Hepatocyte (in vitro differentiated cells): ENCODE measurements at regions not wholly inside any gene's neighbourhood (a gene's known extent, or its start where the extent isn't known, plus 50 kb on each side); places are given as distances from the start of the nearest gene placed in this dataset.

Experiments
- CTCF ChIP-seq: fragments of 200-600 bp; sonication (generic); IDR thresholded peaks from 2 replicates; pipeline ENCODE4 v1.5.1; 2016; ENCODE audit warnings: antibody characterized with exemption, mild to moderate bottlenecking; ENCODE audit not compliant: poor library complexity
- EZH2phosphoT487 ChIP-seq: fragments of 200-600 bp; sonication (generic); IDR thresholded peaks from one replicate; pipeline ENCODE4 v1.6.1; 2018; ENCODE audit warnings: antibody characterized with exemption, mild to moderate bottlenecking, low read depth, moderate library complexity; ENCODE audit not compliant: unreplicated experiment, severe bottlenecking

DNA sequence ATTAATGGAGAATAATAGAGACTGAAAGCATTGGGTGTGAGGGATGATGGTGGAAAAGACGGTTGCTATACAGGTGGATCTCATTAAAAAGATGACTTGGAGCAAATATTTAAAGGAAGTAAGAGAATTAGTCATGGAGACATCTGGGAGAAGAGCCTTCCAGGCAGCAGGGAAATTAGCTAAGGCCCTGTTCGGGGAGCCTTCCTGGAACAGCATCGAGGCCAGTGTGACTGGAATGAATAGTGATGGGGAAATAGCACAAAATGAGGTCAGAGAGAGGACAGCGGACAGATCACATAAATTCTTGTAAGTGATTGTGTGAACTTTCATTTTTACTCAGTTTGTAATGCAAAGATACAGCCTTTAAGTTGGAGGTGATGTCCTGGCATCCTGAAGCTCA lies 842.3 kb downstream of the SLC6A15 start:
- no peak for TF ChIP-seq CTCF
- no peak for TF ChIP-seq EZH2phosphoT487
